Hepatocyte (in vitro differentiated cells): ENCODE measurements at regions not wholly inside any gene's neighbourhood (a gene's known extent, or its start where the extent isn't known, plus 50 kb on each side); places are given as distances from the start of the nearest gene placed in this dataset.

Experiments
- DNase-seq: peaks from one replicate; pipeline ENCODE4 v3.0.0-alpha.2; 2016; ENCODE audit warnings: low spot score
- H2AFZ ChIP-seq: fragments of 200-600 bp; sonication (generic); 2 replicates; pipeline ENCODE4 v1.6.0; 2016; ENCODE audit warnings: antibody characterized with exemption, mild to moderate bottlenecking
- H3K27ac ChIP-seq: fragments of 200-600 bp; sonication (generic); 2 replicates; pipeline ENCODE4 v1.5.1; 2016; ENCODE audit warnings: mild to moderate bottlenecking
- H3K27me3 ChIP-seq: fragments of 200-600 bp; sonication (generic); 2 replicates; pipeline ENCODE4 v1.6.1; 2016
- H3K36me3 ChIP-seq: fragments of 200-600 bp; sonication (generic); replicated peaks from 2 replicates; pipeline ENCODE4 v1.5.1; 2016; ENCODE audit warnings: low read depth; ENCODE audit not compliant: insufficient read depth
- H3K4me1 ChIP-seq: fragments of 200-600 bp; sonication (generic); 2 replicates; pipeline ENCODE4 v1.5.1; 2016; ENCODE audit warnings: mild to moderate bottlenecking, moderate library complexity; ENCODE audit not compliant: insufficient read depth
- H3K4me2 ChIP-seq: fragments of 200-600 bp; sonication (generic); 2 replicates; pipeline ENCODE4 v1.6.0; 2016
- H3K4me3 ChIP-seq: fragments of 200-600 bp; sonication (generic); 2 replicates; pipeline ENCODE4 v1.5.1; 2016; ENCODE audit warnings: mild to moderate bottlenecking
- H3K79me2 ChIP-seq: fragments of 200-600 bp; sonication (generic); 2 replicates; pipeline ENCODE4 v1.6.0; 2017; ENCODE audit warnings: mild to moderate bottlenecking
- H3K9me2 ChIP-seq: fragments of 200-600 bp; sonication (generic); replicated peaks from 2 replicates; pipeline ENCODE4 v1.6.0; 2017; ENCODE audit warnings: mild to moderate bottlenecking; ENCODE audit not compliant: insufficient read depth
- H3K9me3 ChIP-seq: fragments of 200-600 bp; sonication (generic); 2 replicates; pipeline ENCODE4 v1.5.1; 2016; ENCODE audit warnings: low read depth, mild to moderate bottlenecking
- H4K20me1 ChIP-seq: fragments of 200-600 bp; sonication (generic); 2 replicates; pipeline ENCODE4 v1.6.0; 2016; ENCODE audit warnings: mild to moderate bottlenecking; ENCODE audit not compliant: insufficient read depth, poor library complexity, severe bottlenecking
- CTCF ChIP-seq: fragments of 200-600 bp; sonication (generic); IDR thresholded peaks from 2 replicates; pipeline ENCODE4 v1.5.1; 2016; ENCODE audit warnings: antibody characterized with exemption, mild to moderate bottlenecking; ENCODE audit not compliant: poor library complexity
- EZH2 ChIP-seq: fragments of 200-600 bp; sonication (generic); IDR thresholded peaks from 2 replicates; pipeline ENCODE4 v1.6.1; 2016; ENCODE audit warnings: antibody characterized with exemption, mild to moderate bottlenecking, borderline replicate concordance
- EZH2phosphoT487 ChIP-seq: fragments of 200-600 bp; sonication (generic); IDR thresholded peaks from one replicate; pipeline ENCODE4 v1.6.1; 2018; ENCODE audit warnings: antibody characterized with exemption, mild to moderate bottlenecking, low read depth, moderate library complexity; ENCODE audit not compliant: unreplicated experiment, severe bottlenecking
- WGBS: methylation state at CpG from one replicate; pipeline ENCODE4 v1.1.6; 2016; ENCODE audit warnings: low lambda C conversion rate; ENCODE audit errors: missing lambda C conversion rate; 5-methylcytosine and 5-hydroxymethylcytosine counted together

- H3K9me2 ChIP-seq = no peaks in the 10 kb centered on the region
- H3K4me2 ChIP-seq = no peak overlapping the region
- no peak for DNase-seq
- H4K20me1 ChIP-seq = no peaks in the 10 kb centered on the region
- TF ChIP-seq EZH2phosphoT487 = no peak
- TF ChIP-seq CTCF = no peak
- TF ChIP-seq EZH2 = no peak
- H2AFZ ChIP-seq = no peak overlapping the region
- 85% methylated on average over 2 of the region's 2 CpGs for WGBS
- no peak overlapping the region for H3K4me3 ChIP-seq
- H3K4me1 ChIP-seq = no peaks in the 10 kb centered on the region
- no peaks in the 10 kb centered on the region for H3K36me3 ChIP-seq
- no peaks in the 10 kb centered on the region for H3K27me3 ChIP-seq
- H3K9me3 ChIP-seq = no peaks in the 10 kb centered on the region
- no peaks in the 10 kb centered on the region for H3K79me2 ChIP-seq
- no peak overlapping the region for H3K27ac ChIP-seq
Measured at GRCh38 chr5:35408146-35408545, 177.9 kb upstream of the PRLR start.

DNA sequence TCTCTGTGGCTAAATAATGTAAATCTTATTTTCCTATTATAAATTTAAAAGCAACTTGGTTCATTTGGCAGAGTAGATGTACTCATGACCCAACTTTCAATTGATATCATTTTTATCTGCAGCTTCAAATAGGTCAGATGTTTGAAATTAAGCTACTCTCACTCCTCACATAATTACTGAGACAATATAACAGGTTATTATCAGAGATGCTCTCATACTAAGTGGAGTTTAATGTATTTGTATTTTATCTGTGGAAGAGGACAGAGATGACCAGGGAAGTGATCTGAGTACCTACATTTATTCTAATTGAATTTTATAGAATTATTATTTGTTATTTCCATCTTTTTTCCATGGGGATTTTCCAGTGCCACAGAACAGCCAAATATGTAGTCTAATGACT, 177.4 kb upstream of the PRLR start:
- H3K36me3 ChIP-seq = no peaks in the 10 kb centered on the region
- H3K4me3 ChIP-seq = no peak overlapping the region
- H3K9me2 ChIP-seq = no peaks in the 10 kb centered on the region
- H4K20me1 ChIP-seq = no peaks in the 10 kb centered on the region
- H2AFZ ChIP-seq = no peak overlapping the region
- H3K27me3 ChIP-seq = no peaks in the 10 kb centered on the region
- no peak for TF ChIP-seq CTCF
- no peak for TF ChIP-seq EZH2
- TF ChIP-seq EZH2phosphoT487 = no peak
- H3K4me1 ChIP-seq = no peaks in the 10 kb centered on the region
- H3K79me2 ChIP-seq = no peaks in the 10 kb centered on the region
- no peak for DNase-seq
- no peak overlapping the region for H3K4me2 ChIP-seq
- no peaks in the 10 kb centered on the region for H3K9me3 ChIP-seq
- no peak overlapping the region for H3K27ac ChIP-seq

DNA sequence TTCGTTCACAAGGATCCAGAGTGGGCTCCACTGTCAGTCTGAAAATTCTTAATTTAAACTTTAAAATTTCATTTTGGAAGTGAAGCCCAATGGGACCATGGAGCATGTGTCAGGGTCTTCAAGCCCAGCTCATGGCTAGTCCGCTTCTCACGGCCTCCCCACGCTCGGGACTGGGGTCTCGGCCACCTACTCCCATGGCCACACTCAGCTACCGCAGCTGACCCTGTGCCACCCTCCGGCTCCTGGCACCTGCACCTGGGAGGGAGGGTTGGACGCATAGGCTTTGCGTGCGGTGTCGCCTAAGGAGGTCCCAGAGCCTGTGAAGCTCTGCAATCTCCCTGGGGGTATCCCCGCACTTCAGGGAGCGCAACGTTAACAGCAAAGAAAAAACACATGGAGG, 175.7 kb upstream of the PRLR start:
- H3K4me3 ChIP-seq = no peak overlapping the region
- H3K79me2 ChIP-seq = no peaks in the 10 kb centered on the region
- whole genome bisulfite sequencing = 96% methylated on average over 15 of the region's 15 CpGs
- H4K20me1 ChIP-seq = no peaks in the 10 kb centered on the region
- DNase-seq = no peak
- no peaks in the 10 kb centered on the region for H3K27me3 ChIP-seq
- no peaks in the 10 kb centered on the region for H3K36me3 ChIP-seq
- no peaks in the 10 kb centered on the region for H3K4me1 ChIP-seq
- no peaks in the 10 kb centered on the region for H3K9me3 ChIP-seq
- H2AFZ ChIP-seq = no peak overlapping the region
- TF ChIP-seq EZH2 (no peak), CTCF (no peak), EZH2phosphoT487 (no peak)
- no peak overlapping the region for H3K27ac ChIP-seq
- no peaks in the 10 kb centered on the region for H3K9me2 ChIP-seq
- H3K4me2 ChIP-seq = no peak overlapping the region

- no peak overlapping the region for H2AFZ ChIP-seq
- TF ChIP-seq EZH2phosphoT487 (no peak), EZH2 (no peak), CTCF (no peak)
- H3K4me2 ChIP-seq = no peak overlapping the region
- no peaks in the 10 kb centered on the region for H3K79me2 ChIP-seq
- no peak overlapping the region for H3K4me3 ChIP-seq
- H3K27me3 ChIP-seq = no peaks in the 10 kb centered on the region
- WGBS = 98% methylated on average over 9 of the region's 9 CpGs
- H3K9me3 ChIP-seq = no peaks in the 10 kb centered on the region
- DNase-seq = no peak
- no peaks in the 10 kb centered on the region for H3K9me2 ChIP-seq
- H3K27ac ChIP-seq = no peak overlapping the region
- H3K36me3 ChIP-seq = no peaks in the 10 kb centered on the region
- H4K20me1 ChIP-seq = no peaks in the 10 kb centered on the region
- no peaks in the 10 kb centered on the region for H3K4me1 ChIP-seq
Measured at GRCh38 chr5:35404701-35405100, 174.4 kb upstream of the PRLR start.
